ENCODE measurements at regions not wholly inside any gene's neighbourhood (a gene's known extent, or its start where the extent isn't known, plus 50 kb on each side); places are given as distances from the start of the nearest gene placed in this dataset.

DNA sequence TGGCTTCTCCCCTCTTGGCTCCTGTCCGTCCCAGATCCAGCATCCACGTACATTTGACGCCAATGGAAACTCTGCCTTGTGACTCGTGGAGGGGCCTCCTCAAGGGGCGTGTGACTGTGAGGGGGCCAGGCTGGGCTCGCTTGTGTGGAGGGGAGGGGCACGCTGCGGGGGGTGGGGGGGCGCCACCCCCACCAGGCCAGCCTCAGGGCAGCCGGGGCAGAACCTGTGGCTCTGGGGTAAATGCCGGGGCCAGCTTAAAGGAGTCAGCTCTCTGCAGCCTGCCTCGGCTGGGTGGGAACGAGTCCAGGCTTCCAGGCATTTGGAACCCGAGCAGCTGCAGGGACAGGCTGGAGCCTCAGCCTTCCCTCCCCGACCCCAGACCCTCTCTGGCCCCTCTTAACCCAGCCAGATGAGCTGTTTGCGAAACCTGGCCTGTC, 94.1 kb downstream of the SIK1 start:
- TF ChIP-seq POLR2AphosphoS5 (IDR thresholded peaks at IDR 0.05; ENCODE audit: borderline replicate concordance, low read depth, low read length) = no peak
- no peak for TF ChIP-seq FOXP2 (optimal IDR thresholded peaks at IDR 0.05; ENCODE audit: control extremely low read depth, extremely low read length, insufficient read depth)
- no peak for TF ChIP-seq EZH2 (IDR thresholded peaks at IDR 0.05)
- Histone ChIP-seq H3K36me3 (ENCODE audit: insufficient read depth, low read length) (no peaks in the 10 kb centered on the region), H3K27ac (no peak overlapping the region), H3K9me3 (ENCODE audit: low read depth, low read length) (no peaks in the 10 kb centered on the region), H3K4me3 (no peak overlapping the region), H3K9ac (ENCODE audit: insufficient read length) (no peak overlapping the region)
- DNase-seq (ENCODE audit: low read depth, low spot score) = no peak

DNA sequence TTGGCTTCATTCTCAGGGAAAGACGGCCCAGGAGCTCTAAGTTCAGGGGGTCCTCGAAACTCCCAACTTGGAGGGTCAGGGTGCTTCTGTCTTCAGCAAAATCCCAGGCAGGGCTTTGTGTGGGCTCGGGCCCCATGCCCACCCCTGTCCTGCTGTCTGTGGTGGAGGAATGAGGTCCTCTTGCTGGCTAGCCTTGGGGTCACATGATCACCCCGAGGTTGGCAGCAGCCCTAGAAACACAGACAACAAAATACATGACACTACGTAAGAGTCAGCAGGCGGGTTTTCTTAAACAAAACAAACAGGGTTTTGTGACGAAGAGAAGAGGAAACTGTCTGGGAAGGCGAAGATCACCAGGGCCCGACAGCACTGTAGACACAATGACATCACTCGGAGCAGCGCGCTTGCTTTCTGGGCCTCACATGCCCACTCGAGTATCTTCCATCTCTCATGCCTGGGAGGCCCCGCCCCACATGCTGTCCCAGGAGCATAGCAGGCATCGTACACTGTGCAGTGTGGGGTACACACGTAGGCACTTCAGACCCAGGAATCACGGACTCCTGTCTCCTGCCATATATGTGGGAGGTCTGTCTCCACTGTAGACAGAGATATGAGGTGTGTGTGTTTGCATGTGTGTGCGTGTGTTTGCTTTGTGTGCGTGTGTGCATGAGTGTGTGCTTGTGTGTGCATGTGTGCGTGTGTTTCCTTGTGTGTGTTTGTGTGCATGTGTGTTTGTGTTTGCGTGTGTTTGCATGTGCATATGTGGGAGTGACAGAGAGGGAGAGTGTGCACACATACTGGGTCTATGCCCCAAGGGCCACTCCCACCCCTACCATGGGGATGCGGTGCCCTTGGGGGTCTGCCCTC, 94.7 kb downstream of the SIK1 start:
- no peak overlapping the region for H3K9ac ChIP-seq (ENCODE audit: insufficient read length)
- H3K36me3 ChIP-seq (ENCODE audit: insufficient read depth, low read length) = no peaks in the 10 kb centered on the region
- no peaks in the 10 kb centered on the region for H3K9me3 ChIP-seq (ENCODE audit: low read depth, low read length)
- H3K27ac ChIP-seq = no peak overlapping the region
- DNase-seq (ENCODE audit: low read depth, low spot score) = no peak
- TF ChIP-seq EZH2 (IDR thresholded peaks at IDR 0.05) = no peak
- TF ChIP-seq POLR2AphosphoS5 (IDR thresholded peaks at IDR 0.05; ENCODE audit: borderline replicate concordance, low read depth, low read length) = no peak
- no peak for TF ChIP-seq FOXP2 (optimal IDR thresholded peaks at IDR 0.05; ENCODE audit: control extremely low read depth, extremely low read length, insufficient read depth)
- no peak overlapping the region for H3K4me3 ChIP-seq

DNA sequence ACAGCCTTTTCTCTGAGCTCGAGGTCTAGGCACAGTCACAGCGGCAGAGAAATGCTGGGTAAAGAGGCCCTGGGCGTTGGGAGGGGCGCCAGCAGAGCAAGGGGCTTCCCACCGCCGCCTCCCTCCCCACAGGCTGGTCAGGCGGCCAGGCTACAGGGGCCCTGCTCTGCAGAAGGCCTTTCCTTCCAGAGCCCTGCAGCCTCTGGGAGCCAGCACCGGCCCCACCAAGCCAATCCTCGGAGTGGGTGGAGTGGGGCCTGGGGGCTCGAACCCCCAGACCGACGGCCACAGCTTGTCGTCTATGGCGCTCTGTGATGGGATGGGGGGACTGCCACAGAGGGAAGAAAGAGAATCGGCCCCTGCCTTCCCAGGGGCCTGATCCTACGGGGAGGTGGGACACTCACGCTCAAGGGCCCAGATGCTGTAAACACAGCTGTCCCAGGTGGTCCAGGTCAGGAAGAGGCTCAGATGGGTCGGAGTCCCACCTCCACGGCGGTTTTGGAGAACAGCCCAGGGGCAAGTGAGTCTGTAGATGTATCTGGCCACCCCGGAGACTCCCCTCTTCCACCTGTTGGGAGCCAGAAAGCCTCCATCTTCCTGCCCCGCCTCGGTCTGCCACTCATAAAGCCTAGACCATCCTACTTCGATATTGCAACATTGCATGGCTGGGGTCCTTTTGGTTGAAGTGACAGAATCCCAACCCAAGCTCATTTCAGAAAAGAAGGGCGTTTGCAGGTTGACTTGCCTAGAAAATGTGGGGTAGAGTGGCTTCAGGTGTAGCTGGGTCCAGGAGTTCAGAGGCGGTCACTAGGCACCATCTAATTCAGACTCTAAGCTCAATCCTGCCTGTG, 95.6 kb downstream of the SIK1 start:
- TF ChIP-seq EZH2 (IDR thresholded peaks at IDR 0.05) (no peak), FOXP2 (optimal IDR thresholded peaks at IDR 0.05; ENCODE audit: control extremely low read depth, extremely low read length, insufficient read depth) (no peak), POLR2AphosphoS5 (IDR thresholded peaks at IDR 0.05; ENCODE audit: borderline replicate concordance, low read depth, low read length) (no peak)
- no peak overlapping the region for H3K27ac ChIP-seq
- H3K4me3 ChIP-seq = no peak overlapping the region

DNA sequence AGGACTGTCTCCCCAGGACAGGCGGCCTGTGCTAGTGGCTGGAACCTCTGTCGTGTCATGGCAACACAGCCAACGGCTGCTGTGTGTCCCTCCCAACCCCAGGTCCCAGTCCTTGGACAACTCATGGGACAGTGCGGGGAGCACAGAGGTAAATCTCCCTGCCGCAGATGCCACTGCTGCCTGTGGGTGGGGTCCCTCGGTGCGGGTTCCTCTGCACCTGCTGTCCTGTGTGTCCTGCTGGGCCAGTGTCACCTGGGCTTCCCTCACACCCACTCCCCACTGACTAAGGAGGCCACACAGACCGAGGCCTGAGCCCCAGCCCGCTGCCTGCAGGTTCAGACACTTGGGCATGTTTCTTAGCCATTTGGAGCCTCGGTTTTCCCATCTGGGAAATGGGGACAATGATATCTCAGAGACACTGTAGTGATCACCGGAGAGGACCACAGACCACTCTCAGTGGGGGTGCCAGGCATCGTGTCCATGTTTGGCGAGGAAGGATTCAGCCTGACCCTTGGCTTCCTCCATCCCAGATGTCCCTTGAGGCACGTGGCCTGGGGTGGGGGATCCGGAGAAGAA, 96.5 kb downstream of the SIK1 start:
- Histone ChIP-seq H3K9ac (ENCODE audit: insufficient read length) (no peak overlapping the region), H3K36me3 (ENCODE audit: insufficient read depth, low read length) (no peaks in the 10 kb centered on the region), H3K27ac (no peak overlapping the region), H3K4me3 (no peak overlapping the region), H3K9me3 (ENCODE audit: low read depth, low read length) (no peaks in the 10 kb centered on the region)
- no peak for TF ChIP-seq FOXP2 (optimal IDR thresholded peaks at IDR 0.05; ENCODE audit: control extremely low read depth, extremely low read length, insufficient read depth)
- TF ChIP-seq EZH2 (IDR thresholded peaks at IDR 0.05) = no peak
- no peak for TF ChIP-seq POLR2AphosphoS5 (IDR thresholded peaks at IDR 0.05; ENCODE audit: borderline replicate concordance, low read depth, low read length)
- no peak for DNase-seq (ENCODE audit: low read depth, low spot score)

More for the DNA sequence above, 95.6 kb downstream of the SIK1 start:
- no peaks in the 10 kb centered on the region for H3K9me3 ChIP-seq (ENCODE audit: low read depth, low read length)
- no peak overlapping the region for H3K9ac ChIP-seq (ENCODE audit: insufficient read length)
- no peaks in the 10 kb centered on the region for H3K36me3 ChIP-seq (ENCODE audit: insufficient read depth, low read length)
- no peak for DNase-seq (ENCODE audit: low read depth, low spot score)

DNA sequence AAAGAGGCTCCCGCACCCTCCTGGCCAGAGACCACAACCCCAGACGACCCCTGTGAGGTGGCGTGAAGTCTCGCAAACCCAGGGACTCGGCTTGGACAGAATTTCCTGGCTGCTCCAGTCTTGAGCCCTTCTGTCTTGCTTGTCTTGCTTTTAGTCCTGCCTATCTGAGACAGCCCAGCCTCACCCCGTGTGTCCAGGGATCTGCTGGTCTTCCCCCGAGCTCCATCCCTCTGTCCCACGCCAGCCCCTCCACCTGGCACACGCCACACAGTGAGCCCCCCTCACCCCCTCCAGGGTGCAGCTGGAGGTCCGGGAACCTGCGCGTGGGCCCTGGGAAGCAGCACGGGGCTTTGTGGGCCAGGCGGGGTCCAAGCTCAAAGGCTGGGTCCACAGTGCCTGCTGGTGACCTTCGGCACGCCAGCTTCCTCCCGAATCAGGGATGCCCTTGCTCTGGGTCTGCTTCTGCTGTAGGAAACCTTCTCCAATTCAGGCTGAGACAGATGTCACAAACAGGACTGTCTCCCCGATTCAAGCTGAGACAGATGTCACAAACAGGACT, 97.1 kb downstream of the SIK1 start:
- Histone ChIP-seq H3K27ac (no peak overlapping the region), H3K4me3 (no peak overlapping the region), H3K9me3 (ENCODE audit: low read depth, low read length) (no peaks in the 10 kb centered on the region), H3K36me3 (ENCODE audit: insufficient read depth, low read length) (no peaks in the 10 kb centered on the region), H3K9ac (ENCODE audit: insufficient read length) (no peak overlapping the region)
- TF ChIP-seq POLR2AphosphoS5 (IDR thresholded peaks at IDR 0.05; ENCODE audit: borderline replicate concordance, low read depth, low read length) (no peak), FOXP2 (optimal IDR thresholded peaks at IDR 0.05; ENCODE audit: control extremely low read depth, extremely low read length, insufficient read depth) (no peak), EZH2 (IDR thresholded peaks at IDR 0.05) (no peak)
- DNase-seq (ENCODE audit: low read depth, low spot score) = no peak

DNA sequence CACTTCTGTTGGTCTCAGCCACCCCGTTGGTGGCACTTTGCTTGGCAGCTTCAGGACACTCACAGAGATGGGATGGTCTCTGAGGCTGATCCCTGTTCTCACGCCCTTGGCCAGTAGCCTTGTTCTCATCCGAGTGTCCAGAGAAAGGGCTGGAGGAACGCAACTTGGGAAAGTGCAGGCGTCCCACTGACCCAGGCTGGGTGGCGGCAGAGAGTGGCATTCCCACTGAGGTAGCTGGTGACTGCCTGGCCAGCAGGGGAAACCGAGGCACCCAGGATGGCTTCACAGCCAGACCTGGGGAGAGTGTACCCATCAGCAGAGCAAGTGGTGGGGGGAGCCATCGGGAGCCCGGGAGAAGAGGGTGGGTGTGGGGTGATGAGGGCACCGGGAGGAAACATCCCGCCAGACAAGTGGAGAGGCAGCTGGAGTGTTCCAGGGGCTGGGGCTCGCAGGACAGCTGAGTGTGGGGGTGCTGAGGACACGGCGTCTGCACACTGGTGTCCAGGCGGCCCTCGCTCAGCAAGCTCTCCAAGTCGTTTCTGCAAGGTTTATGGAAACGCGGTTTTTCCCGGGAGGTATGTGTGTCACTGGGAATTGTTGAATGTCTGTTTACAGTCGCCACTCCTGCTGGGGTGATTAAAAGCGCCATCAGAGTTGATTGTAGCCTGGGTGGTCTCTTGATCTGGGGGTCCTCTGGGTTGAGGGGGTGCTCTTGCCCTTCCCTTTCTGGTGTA, 97.8 kb downstream of the SIK1 start:
- Histone ChIP-seq H3K36me3 (ENCODE audit: insufficient read depth, low read length) (no peaks in the 10 kb centered on the region), H3K9ac (ENCODE audit: insufficient read length) (no peak overlapping the region), H3K9me3 (ENCODE audit: low read depth, low read length) (no peaks in the 10 kb centered on the region), H3K4me3 (no peak overlapping the region), H3K27ac (no peak overlapping the region)
- no peak for TF ChIP-seq FOXP2 (optimal IDR thresholded peaks at IDR 0.05; ENCODE audit: control extremely low read depth, extremely low read length, insufficient read depth)
- DNase-seq (ENCODE audit: low read depth, low spot score) = no peak

DNA sequence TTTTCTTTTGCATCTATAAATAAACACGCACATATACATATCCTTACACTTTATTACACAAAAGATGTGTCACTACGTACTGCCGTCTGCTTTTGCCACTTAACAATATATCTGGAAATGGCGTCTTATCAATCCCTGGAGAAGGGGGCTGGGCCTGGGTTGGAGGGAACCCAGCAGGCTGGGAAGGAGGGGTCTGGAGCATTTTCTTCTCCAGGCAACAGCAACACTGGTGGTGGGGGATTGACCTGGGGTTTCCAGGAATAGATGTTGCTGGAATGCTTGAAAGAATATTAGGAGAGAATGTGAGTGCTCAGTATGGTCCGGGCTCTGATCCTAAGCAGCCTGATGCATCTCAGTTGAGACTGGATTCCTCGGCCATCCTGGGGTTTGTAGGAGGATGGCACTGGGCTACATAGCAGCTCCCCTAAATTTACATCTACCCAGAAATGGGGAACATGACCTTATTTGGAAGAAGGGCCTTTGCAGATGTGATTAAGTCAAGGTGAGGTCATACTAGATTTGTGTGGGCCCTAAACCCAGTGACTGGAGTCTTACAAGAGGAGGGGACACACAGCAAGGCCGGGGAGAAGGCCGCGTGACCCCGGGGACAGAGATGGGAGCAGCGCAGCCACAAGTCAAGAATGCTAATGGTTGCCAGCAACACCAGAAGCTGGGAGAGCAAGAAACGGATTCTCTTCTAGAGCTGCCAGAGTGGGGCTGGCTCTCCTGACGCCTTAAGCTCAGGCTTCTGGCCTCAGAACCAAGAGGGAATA, 98.6 kb downstream of the SIK1 start:
- TF ChIP-seq POLR2AphosphoS5 (IDR thresholded peaks at IDR 0.05; ENCODE audit: borderline replicate concordance, low read depth, low read length) (no peak), FOXP2 (optimal IDR thresholded peaks at IDR 0.05; ENCODE audit: control extremely low read depth, extremely low read length, insufficient read depth) (no peak), EZH2 (IDR thresholded peaks at IDR 0.05) (no peak)
- DNase-seq (ENCODE audit: low read depth, low spot score) = no peak
- H3K27ac ChIP-seq = no peak overlapping the region
- no peak overlapping the region for H3K4me3 ChIP-seq
- no peaks in the 10 kb centered on the region for H3K9me3 ChIP-seq (ENCODE audit: low read depth, low read length)
- H3K36me3 ChIP-seq (ENCODE audit: insufficient read depth, low read length) = no peaks in the 10 kb centered on the region
- no peak overlapping the region for H3K9ac ChIP-seq (ENCODE audit: insufficient read length)

All from SK-N-MC (cell line).